ENCODE measurements at regions not wholly inside any gene's neighbourhood (a gene's known extent, or its start where the extent isn't known, plus 50 kb on each side); places are given as distances from the start of the nearest gene placed in this dataset.
"Not testable (repeated sequence)": the region's sequence is repeated elsewhere in the genome, so short reads cannot be mapped to it uniquely, and the experiment has no call there.

DNA sequence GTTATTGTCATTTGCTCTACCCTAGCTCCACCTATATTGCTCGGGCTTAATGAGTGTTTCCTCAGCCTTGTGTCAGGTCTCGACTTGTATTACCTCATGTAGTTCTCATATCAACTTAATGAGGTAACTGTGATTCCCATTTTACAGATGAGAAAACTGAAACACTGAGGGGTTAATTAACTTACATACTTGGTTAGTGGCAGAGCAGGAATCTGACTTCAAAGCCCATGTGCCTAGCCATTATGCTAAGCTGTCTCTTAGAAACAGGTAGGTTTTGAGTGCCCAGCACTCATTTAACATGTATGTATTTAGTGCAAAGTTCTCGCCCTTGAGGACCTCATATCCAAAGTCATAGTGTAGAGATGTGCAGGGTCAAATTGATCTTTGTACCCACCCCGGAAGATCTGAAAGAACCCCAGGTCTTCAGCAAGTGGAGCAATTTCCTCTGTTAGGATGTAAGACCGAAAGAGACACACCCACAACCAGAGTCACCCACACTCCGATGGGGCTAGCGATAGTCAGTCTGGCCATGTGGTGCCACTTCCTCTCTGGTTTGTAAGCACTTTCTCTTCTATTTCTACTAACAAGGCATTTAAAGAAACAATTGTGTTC, 121.0 kb upstream of the SLC39A10 start:
- DNase-seq = no peak

- no peak for DNase-seq
These were observed 122.1 kb upstream of the SLC39A10 start for GRCh38 chr2:195534971-195535370.

DNA sequence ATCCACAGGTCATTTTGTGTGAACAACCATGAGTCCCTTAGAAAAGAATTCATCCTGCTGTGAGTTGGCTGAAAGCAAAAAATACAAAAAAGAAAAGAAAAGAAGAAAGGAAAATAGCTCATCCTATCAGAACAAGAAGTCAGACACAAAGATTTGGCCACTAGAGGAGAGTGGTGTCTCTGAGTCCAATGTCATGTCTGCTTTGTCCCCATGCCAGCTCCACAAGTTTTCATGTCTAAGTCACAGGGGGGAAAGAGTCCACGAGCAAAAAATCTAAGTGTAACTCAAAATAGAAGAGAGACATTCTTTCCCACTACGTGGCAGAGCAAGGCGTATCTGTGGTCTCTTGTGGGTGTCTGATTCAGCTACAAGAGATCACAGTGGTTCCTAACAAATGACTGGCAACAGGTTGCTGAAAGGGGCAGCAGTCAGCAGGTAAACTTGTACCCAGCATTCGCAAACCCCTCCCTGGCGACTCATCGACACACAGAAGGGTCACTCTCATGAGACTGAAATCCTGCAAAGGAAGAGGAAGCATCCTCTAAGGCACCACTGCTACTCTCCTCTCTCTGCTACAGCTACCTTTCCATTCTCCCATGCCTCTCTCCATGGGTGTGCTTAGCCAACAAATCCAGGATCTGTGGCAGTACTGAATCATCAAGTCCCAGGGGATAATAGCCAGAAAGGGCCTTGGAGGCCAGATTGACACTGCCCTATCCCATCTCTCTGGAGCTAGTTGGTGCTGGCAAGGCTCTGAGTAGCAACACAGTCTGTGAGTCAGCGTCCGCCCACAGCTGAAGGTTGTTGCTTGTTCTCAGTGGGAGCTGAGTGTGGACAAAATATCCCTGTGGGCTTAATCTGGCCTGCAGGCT, 123.0 kb upstream of the SLC39A10 start:
- DNase-seq = no peak

GRCh38 chr2:195532628-195533271, 124.3 kb upstream of the SLC39A10 start:
- no peak for DNase-seq

GRCh38 chr2:195532255-195532627, 124.8 kb upstream of the SLC39A10 start:
- no peak for DNase-seq

DNA sequence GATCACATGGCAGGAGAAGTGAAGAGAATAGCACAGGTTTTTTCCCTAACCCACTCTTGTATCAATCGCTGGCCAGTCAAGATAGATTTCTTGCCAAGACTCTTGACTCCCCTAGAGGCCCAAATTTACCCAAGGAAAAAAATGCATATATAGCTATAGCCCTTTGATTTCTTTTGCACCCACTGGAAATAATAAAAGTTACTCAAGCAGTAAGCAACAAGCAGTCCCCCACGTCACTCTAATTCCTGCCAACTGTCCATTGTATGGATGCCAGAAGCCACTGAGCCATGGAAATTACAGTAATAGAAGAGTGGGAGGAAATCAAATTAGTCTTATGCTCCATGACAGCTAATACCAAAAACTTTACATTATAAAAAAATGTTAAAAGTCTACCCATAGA, 125.3 kb upstream of the SLC39A10 start:
- DNase-seq = no peak

GRCh38 chr2:195523242-195523641, 133.8 kb upstream of the SLC39A10 start:
- DNase-seq = not testable (repeated sequence)

GRCh38 chr2:195521589-195521988, 135.4 kb upstream of the SLC39A10 start:
- DNase-seq = no peak

- DNase-seq = no peak
These were observed 136.3 kb upstream of the SLC39A10 start for GRCh38 chr2:195520671-195521155.

DNA sequence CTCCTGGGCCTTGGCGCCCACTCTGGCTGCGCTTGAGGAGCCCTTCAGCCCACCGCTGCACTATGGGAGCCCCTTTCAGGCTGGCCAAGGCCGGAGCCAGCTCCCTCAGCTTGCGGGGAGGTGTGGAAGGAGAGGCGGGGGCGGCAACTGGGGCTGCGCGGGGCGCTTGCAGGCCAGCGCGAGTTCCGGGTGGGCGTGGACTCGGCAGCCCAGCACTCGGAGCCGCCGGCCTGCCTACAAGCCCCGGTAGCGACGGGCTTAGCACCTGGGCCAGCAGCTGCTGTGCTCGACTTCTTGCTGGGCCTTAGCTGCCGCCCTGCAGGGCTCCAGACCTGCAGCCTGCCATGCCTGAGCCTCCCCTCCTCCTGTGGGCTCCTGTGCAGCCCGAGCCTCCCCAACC, 141.5 kb upstream of the SLC39A10 start:
- peak; percentile 61 for DNase-seq

DNA sequence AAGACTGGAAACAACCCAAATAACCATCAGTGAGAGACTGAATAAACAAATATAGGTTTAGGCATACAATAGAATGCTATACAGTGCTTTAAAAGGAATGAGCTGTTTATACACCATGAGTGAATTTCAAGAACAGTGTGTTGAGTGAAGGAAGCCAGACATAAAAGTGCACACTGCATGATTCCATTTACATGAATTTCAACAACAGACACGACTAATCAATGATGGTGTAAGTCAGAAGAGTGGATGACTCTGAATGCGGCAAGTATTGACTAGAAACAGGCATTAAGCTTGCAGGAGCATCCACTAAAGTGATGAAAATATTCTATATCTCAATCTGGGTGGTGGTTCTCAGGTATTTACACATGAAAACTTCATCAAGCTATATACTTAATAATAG, 142.7 kb upstream of the SLC39A10 start:
- DNase-seq = no peak

GRCh38 chr2:195513119-195513518, 143.9 kb upstream of the SLC39A10 start:
- peak; percentile 6 for DNase-seq

GRCh38 chr2:195509551-195509950, 147.5 kb upstream of the SLC39A10 start:
- no peak for DNase-seq

GRCh38 chr2:195508139-195508455, 148.9 kb upstream of the SLC39A10 start:
- DNase-seq = no peak

DNA sequence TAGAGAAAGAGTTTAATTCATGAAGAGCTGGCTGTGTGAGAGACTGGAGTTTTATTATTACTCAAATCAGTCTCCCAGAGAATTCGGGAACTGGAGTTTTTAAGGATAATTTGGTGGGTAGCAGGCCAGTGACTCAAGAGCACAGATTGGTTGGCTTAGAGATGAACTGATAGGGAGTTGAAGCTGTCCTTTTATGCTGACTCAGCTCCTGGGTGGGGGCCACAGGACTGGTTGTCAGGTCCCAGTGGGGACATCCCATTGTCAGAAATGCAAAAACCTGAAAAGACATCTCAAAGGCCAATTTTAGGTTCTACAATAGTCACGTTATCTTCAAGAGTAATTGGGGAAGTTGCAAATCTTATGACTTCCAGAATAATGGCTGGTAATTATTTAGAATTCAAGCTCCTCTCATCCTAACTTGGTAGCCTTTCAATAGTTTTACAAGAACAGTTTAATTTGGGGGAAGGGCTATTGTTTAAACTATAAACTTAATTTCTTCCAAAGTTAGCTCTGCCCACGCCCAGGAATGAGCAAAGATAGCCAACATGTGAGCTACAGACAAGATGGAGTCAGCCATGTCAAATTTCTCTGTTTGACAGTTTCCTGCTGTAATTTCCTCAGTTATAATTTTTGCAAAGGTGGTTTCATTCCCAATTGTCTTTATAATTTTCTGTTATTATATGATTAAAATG, 149.4 kb upstream of the SLC39A10 start:
- no peak for DNase-seq

DNA sequence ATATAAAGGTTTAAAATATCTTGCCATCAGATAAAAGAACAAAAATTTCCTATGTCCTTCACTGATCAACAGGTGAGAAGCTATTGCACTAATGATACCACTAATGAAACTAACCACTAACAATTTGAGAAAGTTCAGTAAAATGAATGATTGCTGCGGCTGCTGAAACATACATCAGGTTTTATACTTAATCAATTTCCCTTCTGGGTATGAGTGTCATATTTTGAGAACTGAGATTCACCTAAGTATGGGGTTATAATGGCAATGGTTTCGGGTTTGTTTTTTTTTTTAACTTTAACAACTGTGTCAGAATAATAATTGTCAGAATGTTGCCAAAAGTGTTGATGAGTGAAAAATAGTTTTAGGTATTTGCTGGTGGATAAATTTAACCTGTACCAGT, 151.3 kb upstream of the SLC39A10 start:
- DNase-seq = no peak

- no peak for DNase-seq
These were observed 153.8 kb upstream of the SLC39A10 start for GRCh38 chr2:195503208-195503607.

DNA sequence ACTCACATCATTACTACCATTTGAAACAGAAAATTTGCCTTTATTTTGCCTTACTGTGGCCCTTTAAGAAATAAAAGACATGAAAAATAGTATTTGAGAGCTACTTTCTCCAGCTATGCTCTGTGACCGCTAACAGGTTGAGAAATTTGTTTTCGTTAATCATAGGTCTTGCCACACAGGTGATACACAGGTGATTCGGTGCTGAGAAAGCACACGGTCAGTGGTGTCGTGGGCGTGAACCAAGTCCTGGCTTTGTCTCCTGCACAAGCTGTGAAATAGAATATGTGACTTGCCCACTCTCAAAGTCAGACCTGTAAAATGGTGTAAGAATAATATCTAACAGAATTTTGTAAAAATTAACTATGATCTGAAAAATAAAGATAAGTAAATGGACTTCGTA, 155.3 kb upstream of the SLC39A10 start:
- DNase-seq = no peak

DNA sequence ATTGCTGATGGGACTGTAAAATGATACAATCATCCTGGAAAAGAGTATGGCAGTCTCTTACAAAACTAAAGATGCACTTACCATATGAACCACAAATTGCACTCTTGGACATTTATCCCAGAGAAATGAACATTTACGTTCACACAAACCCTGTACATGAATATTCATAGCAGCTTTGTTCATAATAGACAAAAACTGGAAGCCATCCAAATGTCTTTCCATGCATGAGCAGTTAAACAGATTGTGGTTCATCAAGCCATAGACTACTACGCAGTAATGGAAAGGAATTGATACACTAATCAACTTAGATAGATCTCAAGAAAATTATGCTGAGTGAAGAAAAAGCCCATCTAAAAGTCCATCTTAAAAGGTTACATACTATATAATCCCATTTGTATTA, 156.1 kb upstream of the SLC39A10 start:
- no peak for DNase-seq

DNA sequence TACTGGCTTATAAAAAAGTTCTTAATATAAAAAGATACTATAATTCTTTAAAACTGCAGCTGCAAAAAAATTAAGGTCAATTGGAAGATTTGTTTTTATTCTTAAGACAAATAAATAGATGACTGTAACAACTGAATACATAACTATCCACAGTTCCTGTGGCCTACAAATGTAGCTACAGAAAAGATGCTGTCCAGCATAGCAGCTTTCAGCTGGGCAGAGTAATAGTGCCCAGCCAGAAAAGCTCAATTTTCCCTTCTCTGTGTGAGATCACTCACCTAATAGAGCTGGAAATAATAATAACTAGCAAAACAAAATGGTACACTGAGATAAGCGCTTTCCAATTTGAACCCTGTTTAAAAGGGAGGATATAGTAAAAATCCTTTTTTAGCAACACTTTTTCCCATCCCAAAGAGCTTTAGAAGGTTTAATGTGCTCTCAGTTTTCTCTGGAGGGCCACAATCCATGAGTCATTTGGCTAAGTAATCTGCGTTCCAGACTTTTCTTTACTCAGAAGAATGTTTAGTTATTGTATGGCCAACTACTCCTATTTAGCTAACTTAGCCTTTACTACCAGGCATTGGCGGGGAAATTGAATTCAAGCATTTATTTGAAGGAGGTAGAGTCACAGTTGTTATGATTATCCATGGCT, 158.1 kb upstream of the SLC39A10 start:
- DNase-seq = no peak

GRCh38 chr2:195498176-195498575, 158.8 kb upstream of the SLC39A10 start:
- peak; percentile 31 for DNase-seq

DNA sequence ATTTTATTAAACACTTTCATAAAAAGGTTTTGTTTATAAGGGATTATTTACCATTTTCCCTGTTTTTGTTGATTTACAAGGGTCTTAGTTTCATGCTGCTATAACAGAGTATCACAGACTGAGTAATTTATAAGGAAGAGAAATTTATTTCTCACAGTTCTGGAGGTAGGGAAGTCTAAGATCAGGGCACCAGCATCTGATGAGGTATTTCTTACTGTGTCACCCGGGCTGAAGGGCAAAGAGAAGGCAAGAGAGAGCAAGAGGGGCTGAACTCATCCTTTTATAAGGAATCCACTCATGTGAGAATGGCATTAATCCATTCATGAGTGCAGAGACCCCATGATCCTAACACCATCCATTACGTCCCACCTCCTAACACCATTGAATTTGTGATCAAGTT, 160.0 kb upstream of the SLC39A10 start:
- DNase-seq = no peak

DNA sequence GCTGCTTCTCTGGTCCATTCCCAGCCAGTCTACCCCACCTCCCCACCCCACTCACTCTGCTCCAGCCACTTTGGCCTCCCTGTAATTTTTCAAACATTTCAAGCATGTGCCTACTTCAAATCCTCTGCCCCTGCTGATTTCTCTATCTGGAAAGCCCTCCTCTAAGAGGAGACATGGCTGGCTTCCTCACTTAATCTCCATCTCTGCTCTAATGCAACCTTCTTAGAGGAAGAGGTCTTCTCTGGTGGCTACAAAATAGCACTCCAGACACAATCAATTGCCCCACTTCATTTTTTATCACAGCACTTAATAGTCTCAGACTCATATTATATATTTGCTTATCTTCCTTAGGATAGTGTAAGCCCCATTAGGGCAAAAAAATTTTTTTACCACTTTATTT, 161.1 kb upstream of the SLC39A10 start:
- no peak for DNase-seq

Data from NCI-H146 (cell line).